Naive thymus-derived CD4-positive, alpha-beta T cell (primary cell): ENCODE measurements at regions not wholly inside any gene's neighbourhood (a gene's known extent, or its start where the extent isn't known, plus 50 kb on each side); places are given as distances from the start of the nearest gene placed in this dataset.

ENCODE experiments used
- ATAC-seq: fragments of 150-1000 bp; cut with Tn5 transposase; 2 replicates; pipeline ENCODE4 v1.10.0; 2021; ENCODE audit warnings: mild to moderate bottlenecking, moderate library complexity
- CTCF ChIA-PET: fragments of 350-600 bp; sonication (Branson Sonifier 250); formaldehyde crosslinking; loops from one replicate; lab custom pipeline; 2021; ENCODE audit warnings: antibody characterized with exemption; lab: Charles Lee
- POLR2A ChIA-PET: fragments of 350-600 bp; sonication (Branson Sonifier 250); formaldehyde crosslinking; loops from one replicate; lab custom pipeline; 2021; ENCODE audit warnings: antibody characterized with exemption, inconsistent platforms; lab: Charles Lee
- DNase-seq, 9 donors: peaks; one replicate each; pipeline versions ENCODE4 v3.0.0 to v3.0.0-alpha.2; 2020 to 2022; ENCODE audit warnings: mixed read lengths in 1 of 9
- H3K27ac ChIP-seq: one replicate; pipeline ENCODE4 v1.7.0; 2013; ENCODE audit warnings: mild to moderate bottlenecking, low read depth, low read length, moderate library complexity
- H3K27me3 ChIP-seq, 2 donors: one replicate each; pipeline ENCODE4 v1.7.0; 2013; ENCODE audit warnings: low read length in 2 of 2, mild to moderate bottlenecking in 2 of 2, moderate library complexity in 2 of 2; ENCODE audit not compliant: control insufficient read depth in 2 of 2, insufficient read depth in 2 of 2
- H3K36me3 ChIP-seq, 3 experiments: 1 replicate in 2 of 3; 2 replicates in 1 of 3; pipeline ENCODE4 v1.7.0; 2013; ENCODE audit warnings: low read length in 3 of 3, mild to moderate bottlenecking in 3 of 3, moderate library complexity in 1 of 3; ENCODE audit not compliant: insufficient read depth in 3 of 3, control insufficient read depth in 2 of 3
- H3K4me1 ChIP-seq, 2 donors: one replicate each; pipeline ENCODE4 v1.7.0; 2013; ENCODE audit warnings: low read length in 2 of 2, mild to moderate bottlenecking in 2 of 2, moderate library complexity in 1 of 2; ENCODE audit not compliant: control insufficient read depth in 2 of 2, insufficient read depth in 2 of 2
- H3K4me3 ChIP-seq: 2 replicates; pipeline ENCODE4 v1.7.0; 2013; ENCODE audit warnings: mild to moderate bottlenecking, low read length
- H3K9me3 ChIP-seq, 3 experiments: 1 replicate in 2 of 3; 2 replicates in 1 of 3; pipeline ENCODE4 v1.7.0; 2013; ENCODE audit warnings: low read length in 3 of 3; ENCODE audit not compliant: control insufficient read depth in 2 of 3
- H3K27ac Mint-ChIP-seq, 9 donors: one replicate each; pipeline ENCODE4 v1.8.0; 2020 to 2022; ENCODE audit warnings: mixed read lengths in 9 of 9, mild to moderate bottlenecking in 8 of 9, moderate library complexity in 5 of 9, inconsistent platforms in 2 of 9
- H3K27me3 Mint-ChIP-seq, 5 donors: one replicate each; pipeline ENCODE4 v1.8.0; 2021 to 2022; ENCODE audit warnings: mixed read lengths in 5 of 5, mild to moderate bottlenecking in 1 of 5
- H3K36me3 Mint-ChIP-seq, 5 donors: one replicate each; pipeline ENCODE4 v1.8.0; 2020 to 2022; ENCODE audit warnings: mixed read lengths in 5 of 5, mild to moderate bottlenecking in 3 of 5, inconsistent platforms in 1 of 5
- H3K4me1 Mint-ChIP-seq, 7 donors: one replicate each; pipeline ENCODE4 v1.8.0; 2020 to 2022; ENCODE audit warnings: mixed read lengths in 7 of 7, mild to moderate bottlenecking in 3 of 7, inconsistent platforms in 1 of 7
- H3K4me3 Mint-ChIP-seq, 10 donors: one replicate each; pipeline ENCODE4 v1.8.0; 2020 to 2022; ENCODE audit warnings: mild to moderate bottlenecking in 10 of 10, mixed read lengths in 10 of 10, moderate library complexity in 6 of 10, inconsistent platforms in 2 of 10
- H3K9me3 Mint-ChIP-seq, 11 donors: one replicate each; pipeline ENCODE4 v1.8.0; 2020 to 2022; ENCODE audit warnings: mixed read lengths in 11 of 11, mild to moderate bottlenecking in 4 of 11, inconsistent platforms in 1 of 11, moderate library complexity in 1 of 11
- intact Hi-C, 2 donors: fragments of 100-400 bp; cut with micrococcal nuclease; formaldehyde crosslinking; loops; one replicate each; pipeline ENCODE4 v1.15.1; 2023

DNA sequence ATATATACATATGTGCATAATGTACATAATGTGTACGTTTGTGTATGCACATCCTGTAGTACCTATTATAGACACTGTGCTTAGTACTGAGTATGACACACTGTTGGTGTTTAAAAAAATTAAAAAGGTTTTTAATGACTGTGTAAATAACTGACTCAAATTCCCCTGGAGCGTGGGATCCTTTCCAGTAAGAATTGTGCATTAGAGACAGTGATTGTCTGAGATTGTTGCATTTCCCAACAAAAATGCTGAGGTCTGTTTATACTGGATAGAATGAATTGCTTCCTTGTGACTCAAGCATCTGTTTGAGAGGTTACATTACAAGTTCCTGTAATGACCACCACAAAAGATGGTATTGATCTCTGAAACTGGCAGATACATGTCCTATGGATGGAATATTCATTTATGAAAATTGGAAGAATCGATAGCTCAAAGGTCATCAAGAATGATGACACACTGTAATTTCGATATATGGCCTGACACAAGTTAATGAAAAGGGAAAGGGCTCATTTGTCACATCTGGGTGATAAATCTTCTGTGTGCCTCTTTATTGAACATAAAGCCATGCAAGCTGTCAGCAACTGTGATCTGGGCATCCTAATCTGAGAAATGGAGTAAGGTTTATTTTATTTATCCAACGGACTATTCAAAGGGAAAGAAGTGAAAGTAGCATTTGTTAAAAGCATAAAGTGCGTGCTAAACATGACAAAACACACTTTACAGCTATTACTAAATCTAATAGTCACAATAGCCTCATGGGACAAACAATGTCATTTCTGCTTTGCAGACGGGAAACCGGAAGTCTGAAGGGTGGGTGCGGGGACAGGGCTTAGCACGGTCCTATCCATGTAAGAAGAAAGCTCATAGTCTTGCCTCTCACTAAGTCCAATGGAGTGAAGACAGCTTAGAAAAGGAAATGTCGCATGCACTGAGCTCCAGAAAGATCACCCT is 228.8 kb downstream of the CDH11 start:
- ATAC-seq, result no peak
- Histone ChIP-seq H3K4me3 (no peak overlapping the region), H3K36me3 (no peaks in the 10 kb centered on the region), H3K27ac (no peak overlapping the region), H3K27me3 (no peaks in the 10 kb centered on the region), H3K4me1 (no peaks in the 10 kb centered on the region), H3K9me3 (no peaks in the 10 kb centered on the region)
- no peak overlapping the region for H3K27ac Mint-ChIP-seq
- H3K4me1 Mint-ChIP-seq, result no peaks in the 10 kb centered on the region
- DNase-seq, result no peak
- no peak overlapping the region for H3K4me3 Mint-ChIP-seq
- CTCF ChIA-PET, result no interaction called here
- H3K36me3 Mint-ChIP-seq, result peaks cover 0 to 5% (median 0%) of the 10 kb centered on the region in 5 donors
- peaks cover 0 to 5% (median 0%) of the 10 kb centered on the region in 5 donors for H3K27me3 Mint-ChIP-seq
- intact Hi-C loops, result no loop called here
- H3K9me3 Mint-ChIP-seq, result peaks cover 2 to 29% (median 16%) of the 10 kb centered on the region in 11 donors
- POLR2A ChIA-PET, result no interaction called here

DNA sequence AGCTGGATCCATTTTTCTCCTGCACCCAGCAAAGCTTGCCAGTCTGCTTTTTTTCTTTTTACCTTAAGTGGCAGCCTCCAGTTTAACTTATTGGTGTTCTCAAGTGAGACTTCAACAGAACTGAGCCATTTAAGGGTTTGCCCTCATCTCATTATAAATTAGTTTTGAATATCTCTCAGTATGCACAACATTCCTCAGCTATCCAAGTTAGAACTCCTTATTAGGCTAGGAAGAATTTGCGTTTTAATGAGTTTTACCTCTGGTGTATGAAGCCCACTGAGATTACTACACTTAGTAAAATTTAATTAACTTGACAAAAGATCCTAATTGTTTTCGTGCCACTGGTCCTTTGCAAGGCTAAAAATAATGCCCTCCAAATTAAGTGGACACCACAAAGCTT is 232.4 kb downstream of the CDH11 start:
- H3K36me3 Mint-ChIP-seq, result peaks cover 0 to 2% (median 0%) of the 10 kb centered on the region in 5 donors
- DNase-seq (no peak), ATAC-seq (no peak)
- H3K9me3 Mint-ChIP-seq, result peaks cover 2 to 21% (median 10%) of the 10 kb centered on the region in 11 donors
- no peaks in the 10 kb centered on the region for H3K4me1 Mint-ChIP-seq
- intact Hi-C loops, result no loop called here
- ChIA-PET POLR2A (no interaction called here), CTCF (no interaction called here)
- no peaks in the 10 kb centered on the region for H3K27me3 Mint-ChIP-seq
- Histone ChIP-seq H3K4me3 (no peak overlapping the region), H3K27ac (no peak overlapping the region), H3K36me3 (no peaks in the 10 kb centered on the region), H3K9me3 (no peaks in the 10 kb centered on the region), H3K27me3 (no peaks in the 10 kb centered on the region), H3K4me1 (no peaks in the 10 kb centered on the region)
- H3K27ac Mint-ChIP-seq, result no peak overlapping the region
- H3K4me3 Mint-ChIP-seq, result no peak overlapping the region

DNA sequence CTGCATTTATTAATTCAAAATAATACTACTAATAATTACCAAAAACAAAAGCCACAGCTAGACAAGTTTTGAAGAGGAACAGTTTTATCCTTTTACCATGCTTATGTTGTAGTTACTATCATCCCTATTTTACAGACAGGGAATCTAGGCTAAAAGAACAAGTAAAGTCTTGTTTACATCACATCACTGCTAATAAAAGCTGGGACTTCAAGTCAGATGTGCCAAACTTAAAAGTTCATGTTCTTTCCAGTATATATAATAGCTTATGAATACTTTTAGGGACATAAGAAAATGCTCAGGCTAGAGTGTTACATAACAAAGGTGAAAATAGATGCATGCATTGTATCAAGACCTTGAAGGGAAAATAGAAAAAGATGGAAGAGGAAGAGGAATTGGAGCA is 234.2 kb downstream of the CDH11 start:
- Mint-ChIP-seq H3K4me3 (no peak overlapping the region), H3K36me3 (no peaks in the 10 kb centered on the region), H3K27me3 (no peaks in the 10 kb centered on the region), H3K4me1 (no peaks in the 10 kb centered on the region), H3K9me3 (peaks cover 3 to 33% (median 9%) of the 10 kb centered on the region in 11 donors), H3K27ac (no peak overlapping the region)
- H3K27me3 ChIP-seq, result no peaks in the 10 kb centered on the region
- H3K36me3 ChIP-seq, result no peaks in the 10 kb centered on the region
- H3K4me3 ChIP-seq, result no peak overlapping the region
- CTCF ChIA-PET, result no interaction called here
- DNase-seq, result no peak
- intact Hi-C loops, result no loop called here
- H3K4me1 ChIP-seq, result no peaks in the 10 kb centered on the region
- no peak overlapping the region for H3K27ac ChIP-seq
- POLR2A ChIA-PET, result no interaction called here
- H3K9me3 ChIP-seq, result no peaks in the 10 kb centered on the region
- ATAC-seq, result no peak

DNA sequence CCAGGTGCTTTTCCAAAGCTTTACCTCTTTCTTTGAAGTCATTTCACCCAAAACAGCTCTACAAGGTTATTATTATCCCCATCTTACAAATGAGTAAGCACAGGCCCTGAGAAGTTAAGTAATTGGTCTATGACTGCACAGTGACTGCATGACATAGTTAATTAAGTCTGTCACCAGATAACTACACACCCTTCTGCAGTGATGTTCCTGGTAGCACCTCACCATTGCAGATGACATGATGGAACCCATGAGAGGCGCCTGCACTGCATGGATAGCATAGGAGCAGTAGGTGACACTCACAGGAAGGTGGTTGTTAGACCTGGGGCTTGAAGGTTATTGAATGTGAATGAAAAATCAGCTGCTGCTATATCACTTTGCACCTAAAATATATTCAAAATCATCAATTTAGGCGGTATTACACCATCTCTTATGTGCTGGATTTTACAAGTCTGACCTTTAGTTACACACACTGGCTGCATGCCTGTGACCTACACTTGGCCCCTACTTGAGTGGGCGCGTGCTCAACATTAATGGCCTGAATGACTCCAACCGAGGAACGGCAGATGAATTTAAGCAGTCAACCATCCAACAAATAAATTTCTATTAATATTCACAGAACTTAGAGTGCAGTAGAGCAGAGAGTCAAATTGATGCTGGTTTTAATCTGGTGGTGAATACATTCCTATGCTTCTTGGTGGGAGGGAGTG is 239.6 kb downstream of the CDH11 start:
- Mint-ChIP-seq H3K9me3 (peaks cover 0 to 26% (median 8%) of the 10 kb centered on the region in 11 donors), H3K27ac (no peak overlapping the region), H3K4me3 (no peak overlapping the region), H3K27me3 (no peaks in the 10 kb centered on the region), H3K36me3 (no peaks in the 10 kb centered on the region), H3K4me1 (no peaks in the 10 kb centered on the region)
- no peak for ATAC-seq
- no peak for DNase-seq
- no peaks in the 10 kb centered on the region for H3K9me3 ChIP-seq
- no peaks in the 10 kb centered on the region for H3K4me1 ChIP-seq
- H3K27me3 ChIP-seq, result no peaks in the 10 kb centered on the region
- H3K27ac ChIP-seq, result no peak overlapping the region
- CTCF ChIA-PET, result no interaction called here
- POLR2A ChIA-PET, result no interaction called here
- H3K36me3 ChIP-seq, result no peaks in the 10 kb centered on the region
- H3K4me3 ChIP-seq, result no peak overlapping the region
- intact Hi-C loops, result no loop called here

DNA sequence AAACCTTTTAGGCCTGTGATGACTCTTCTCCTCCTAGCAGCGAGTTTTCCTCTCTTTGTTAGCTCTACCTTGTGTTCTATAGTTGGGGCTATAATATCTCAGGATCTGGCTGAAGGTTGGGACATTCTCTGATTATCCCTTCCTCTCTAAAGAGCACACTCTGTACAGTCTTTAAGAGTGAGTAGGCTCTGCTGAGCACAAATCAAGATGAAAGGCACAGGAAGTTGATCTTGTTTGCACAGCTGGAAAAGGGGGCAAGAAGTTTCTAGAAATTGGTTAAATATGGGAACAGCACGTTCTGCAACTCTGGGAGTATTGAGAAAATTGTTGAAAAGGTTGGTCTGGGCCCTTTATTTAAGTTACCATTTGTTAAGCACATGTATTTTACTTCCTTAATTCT is 240.9 kb downstream of the CDH11 start:
- no peak overlapping the region for H3K4me3 Mint-ChIP-seq
- peaks cover 0 to 23% (median 8%) of the 10 kb centered on the region in 11 donors for H3K9me3 Mint-ChIP-seq
- ChIA-PET CTCF (no interaction called here), POLR2A (no interaction called here)
- DNase-seq (no peak), ATAC-seq (no peak)
- H3K4me1 Mint-ChIP-seq, result no peaks in the 10 kb centered on the region
- no peaks in the 10 kb centered on the region for H3K27me3 ChIP-seq
- no peaks in the 10 kb centered on the region for H3K36me3 Mint-ChIP-seq
- no peaks in the 10 kb centered on the region for H3K9me3 ChIP-seq
- no peak overlapping the region for H3K4me3 ChIP-seq
- intact Hi-C loops, result no loop called here
- no peak overlapping the region for H3K27ac Mint-ChIP-seq
- no peaks in the 10 kb centered on the region for H3K27me3 Mint-ChIP-seq
- H3K4me1 ChIP-seq, result no peaks in the 10 kb centered on the region
- no peaks in the 10 kb centered on the region for H3K36me3 ChIP-seq
- H3K27ac ChIP-seq, result no peak overlapping the region

DNA sequence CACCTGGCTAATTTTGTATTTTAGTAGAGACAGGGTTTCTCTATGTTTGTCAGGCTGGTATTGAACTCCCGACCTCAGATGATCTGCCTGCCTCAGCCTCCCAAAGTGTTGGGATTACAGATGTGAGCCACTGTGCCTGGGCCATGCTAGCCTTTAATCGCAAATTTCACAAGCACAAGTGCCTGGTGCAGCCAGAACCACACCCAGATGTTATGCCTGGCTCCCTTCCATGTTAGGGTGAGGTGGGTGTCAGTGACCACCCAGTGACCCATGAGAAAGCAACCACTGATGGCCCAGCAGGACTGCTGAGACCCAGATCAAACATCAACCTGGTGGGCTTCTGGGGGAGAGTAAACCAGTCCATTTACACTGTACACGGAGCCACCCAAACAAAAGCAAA is 241.9 kb downstream of the CDH11 start:
- Mint-ChIP-seq H3K27me3 (no peaks in the 10 kb centered on the region), H3K36me3 (no peaks in the 10 kb centered on the region), H3K27ac (no peak overlapping the region), H3K4me3 (no peak overlapping the region), H3K4me1 (no peaks in the 10 kb centered on the region), H3K9me3 (peaks cover 2 to 23% (median 8%) of the 10 kb centered on the region in 11 donors)
- H3K36me3 ChIP-seq, result no peaks in the 10 kb centered on the region
- intact Hi-C loops, result no loop called here
- DNase-seq (no peak), ATAC-seq (no peak)
- no peaks in the 10 kb centered on the region for H3K9me3 ChIP-seq
- H3K4me1 ChIP-seq, result no peaks in the 10 kb centered on the region
- POLR2A ChIA-PET, result no interaction called here
- H3K27ac ChIP-seq, result no peak overlapping the region
- H3K4me3 ChIP-seq, result no peak overlapping the region
- no peaks in the 10 kb centered on the region for H3K27me3 ChIP-seq
- CTCF ChIA-PET, result no interaction called here
